ENCODE measurements at regions not wholly inside any gene's neighbourhood (a gene's known extent, or its start where the extent isn't known, plus 50 kb on each side); places are given as distances from the start of the nearest gene placed in this dataset.

DNA sequence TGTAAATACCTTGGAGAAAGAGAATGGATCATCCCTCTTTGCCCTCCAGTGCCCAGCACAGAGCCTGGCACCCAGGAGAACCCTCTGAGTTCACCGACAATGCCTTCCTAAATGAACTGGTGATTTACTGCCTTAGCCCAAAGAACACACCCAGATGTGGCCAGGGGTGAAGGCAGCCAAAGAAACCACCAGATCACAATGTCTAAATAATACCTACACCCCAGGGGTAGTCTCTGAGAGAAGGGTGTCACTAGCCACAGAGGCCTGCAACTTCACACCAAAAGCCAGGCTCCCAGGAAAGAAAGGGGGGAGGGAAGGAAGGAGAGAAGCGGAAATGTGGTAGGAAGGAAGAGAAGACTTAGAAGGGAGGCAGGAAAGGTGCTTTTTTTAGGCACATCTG is 65.7 kb downstream of the RPL27A start:
- Histone ChIP-seq H3K27me3 (no peaks in the 10 kb centered on the region), H3K27ac (no peak overlapping the region), H3K4me3 (no peak overlapping the region), H3K36me3 (no peaks in the 10 kb centered on the region), H3K4me1 (no peaks in the 10 kb centered on the region), H3K9me3 (no peaks in the 10 kb centered on the region)
- intact Hi-C loops (cut with DNase I), result no loop called here
- ATAC-seq (no peak), DNase-seq (no peak)
- TF ChIP-seq, protein P1, sequence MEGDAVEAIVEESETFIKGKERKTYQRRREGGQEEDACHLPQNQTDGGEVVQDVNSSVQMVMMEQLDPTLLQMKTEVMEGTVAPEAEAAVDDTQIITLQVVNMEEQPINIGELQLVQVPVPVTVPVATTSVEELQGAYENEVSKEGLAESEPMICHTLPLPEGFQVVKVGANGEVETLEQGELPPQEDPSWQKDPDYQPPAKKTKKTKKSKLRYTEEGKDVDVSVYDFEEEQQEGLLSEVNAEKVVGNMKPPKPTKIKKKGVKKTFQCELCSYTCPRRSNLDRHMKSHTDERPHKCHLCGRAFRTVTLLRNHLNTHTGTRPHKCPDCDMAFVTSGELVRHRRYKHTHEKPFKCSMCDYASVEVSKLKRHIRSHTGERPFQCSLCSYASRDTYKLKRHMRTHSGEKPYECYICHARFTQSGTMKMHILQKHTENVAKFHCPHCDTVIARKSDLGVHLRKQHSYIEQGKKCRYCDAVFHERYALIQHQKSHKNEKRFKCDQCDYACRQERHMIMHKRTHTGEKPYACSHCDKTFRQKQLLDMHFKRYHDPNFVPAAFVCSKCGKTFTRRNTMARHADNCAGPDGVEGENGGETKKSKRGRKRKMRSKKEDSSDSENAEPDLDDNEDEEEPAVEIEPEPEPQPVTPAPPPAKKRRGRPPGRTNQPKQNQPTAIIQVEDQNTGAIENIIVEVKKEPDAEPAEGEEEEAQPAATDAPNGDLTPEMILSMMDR (IDR thresholded peaks at IDR 0.05), result no peak

DNA sequence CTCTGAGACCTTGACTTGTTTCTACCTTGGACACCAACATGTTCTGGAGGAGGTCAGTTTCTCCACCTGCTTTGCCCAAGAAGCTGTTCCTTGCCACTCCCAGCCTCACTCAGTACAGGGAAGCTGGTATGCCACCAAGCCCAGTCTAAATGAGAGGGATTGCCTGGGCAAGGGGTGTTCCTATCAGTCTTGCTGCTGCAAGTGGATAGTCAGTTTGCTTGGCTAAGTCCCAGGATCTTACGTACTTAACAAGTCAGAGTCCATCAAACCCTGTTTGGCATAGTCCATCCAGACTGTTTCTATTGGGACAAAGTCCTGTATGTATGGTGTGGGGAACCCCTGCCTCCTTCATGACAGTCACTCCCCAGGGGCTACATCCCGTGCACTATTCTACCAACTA is 66.6 kb downstream of the RPL27A start:
- H3K27me3 ChIP-seq, result no peaks in the 10 kb centered on the region
- H3K4me1 ChIP-seq, result no peaks in the 10 kb centered on the region
- TF ChIP-seq, protein P1 (IDR thresholded peaks at IDR 0.05), result no peak
- ATAC-seq, result no peak
- no peaks in the 10 kb centered on the region for H3K9me3 ChIP-seq
- no peaks in the 10 kb centered on the region for H3K36me3 ChIP-seq
- DNase-seq, result no peak
- no peak overlapping the region for H3K4me3 ChIP-seq
- intact Hi-C loops (cut with DNase I), result no loop called here
- no peak overlapping the region for H3K27ac ChIP-seq

DNA sequence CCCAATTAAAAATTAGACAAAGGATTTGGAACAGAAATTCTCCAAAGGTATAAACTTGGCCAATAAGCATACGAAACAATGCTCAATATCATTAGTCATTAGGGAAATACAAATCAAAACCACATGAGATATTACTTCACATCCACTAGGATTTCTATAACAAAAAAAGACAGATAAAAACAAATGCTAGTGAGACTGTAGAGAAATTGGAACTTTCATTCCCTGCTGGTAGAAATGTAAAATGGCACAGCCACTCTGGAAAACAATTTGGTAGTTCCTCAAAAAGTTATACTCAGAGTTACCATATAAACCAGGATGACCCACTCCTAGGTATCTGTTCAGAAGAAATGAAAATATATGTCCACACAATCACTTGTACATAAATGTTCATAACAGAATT is 71.6 kb downstream of the RPL27A start:
- H3K9me3 ChIP-seq, result no peaks in the 10 kb centered on the region
- DNase-seq (no peak), ATAC-seq (no peak)
- H3K4me3 ChIP-seq, result no peak overlapping the region
- H3K36me3 ChIP-seq, result no peaks in the 10 kb centered on the region
- intact Hi-C loops (cut with DNase I), result no loop called here
- no peak overlapping the region for H3K27ac ChIP-seq
- peaks cover 3% of the 10 kb centered on the region for H3K4me1 ChIP-seq
- TF ChIP-seq, protein P1 (IDR thresholded peaks at IDR 0.05), result peak; percentile 22
- H3K27me3 ChIP-seq, result no peaks in the 10 kb centered on the region

DNA sequence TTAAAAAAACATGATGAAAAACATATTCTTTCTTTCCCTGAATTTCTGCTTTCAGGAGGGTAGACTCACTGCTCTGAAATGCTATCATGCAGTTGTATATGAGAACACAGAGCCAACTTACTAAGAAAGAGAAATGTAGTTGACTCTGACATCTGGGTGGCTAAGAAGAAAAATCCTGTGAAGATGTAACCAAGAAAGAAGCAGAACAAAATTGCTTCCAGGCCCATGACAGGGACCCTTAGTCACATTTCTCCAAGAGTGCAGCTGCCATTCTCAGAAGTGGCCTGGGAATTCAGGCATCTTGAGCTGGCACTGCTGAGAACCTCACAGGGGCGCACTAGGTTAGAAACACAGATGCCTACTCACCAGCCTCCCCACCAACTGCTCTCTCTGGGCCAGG is 73.6 kb downstream of the RPL27A start:
- ATAC-seq (no peak), DNase-seq (no peak)
- no peaks in the 10 kb centered on the region for H3K36me3 ChIP-seq
- H3K9me3 ChIP-seq, result no peaks in the 10 kb centered on the region
- TF ChIP-seq, protein P1 (IDR thresholded peaks at IDR 0.05), result no peak
- no peak overlapping the region for H3K4me3 ChIP-seq
- no peak overlapping the region for H3K27ac ChIP-seq
- intact Hi-C loops (cut with DNase I), result no loop called here
- no peaks in the 10 kb centered on the region for H3K27me3 ChIP-seq
- peaks cover 22% of the 10 kb centered on the region for H3K4me1 ChIP-seq

DNA sequence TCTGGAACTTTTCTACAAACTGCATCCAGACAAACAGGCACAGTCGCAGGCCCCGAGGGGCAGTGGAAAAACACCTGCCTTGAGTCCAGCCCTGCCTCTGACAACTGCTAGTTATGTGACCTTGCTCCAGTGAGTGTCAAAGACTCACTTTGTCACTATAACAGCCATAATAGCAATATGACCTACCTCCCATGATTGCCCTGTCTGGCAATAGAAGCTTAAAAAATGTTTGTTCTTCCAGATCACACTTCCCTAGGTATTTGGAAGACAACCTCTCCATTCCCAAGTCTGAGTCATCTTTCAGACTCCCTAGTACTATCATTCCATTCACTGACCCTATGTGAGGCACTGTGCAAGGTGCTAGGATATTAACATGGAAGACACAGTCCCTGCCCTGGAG is 74.5 kb downstream of the RPL27A start:
- TF ChIP-seq, protein P1 (IDR thresholded peaks at IDR 0.05), result no peak
- H3K9me3 ChIP-seq, result no peaks in the 10 kb centered on the region
- intact Hi-C loops (cut with DNase I), result no loop called here
- H3K4me3 ChIP-seq, result no peak overlapping the region
- peaks cover 28% of the 10 kb centered on the region for H3K4me1 ChIP-seq
- ATAC-seq (no peak), DNase-seq (no peak)
- H3K27ac ChIP-seq, result no peak overlapping the region
- H3K36me3 ChIP-seq, result no peaks in the 10 kb centered on the region
- no peaks in the 10 kb centered on the region for H3K27me3 ChIP-seq

DNA sequence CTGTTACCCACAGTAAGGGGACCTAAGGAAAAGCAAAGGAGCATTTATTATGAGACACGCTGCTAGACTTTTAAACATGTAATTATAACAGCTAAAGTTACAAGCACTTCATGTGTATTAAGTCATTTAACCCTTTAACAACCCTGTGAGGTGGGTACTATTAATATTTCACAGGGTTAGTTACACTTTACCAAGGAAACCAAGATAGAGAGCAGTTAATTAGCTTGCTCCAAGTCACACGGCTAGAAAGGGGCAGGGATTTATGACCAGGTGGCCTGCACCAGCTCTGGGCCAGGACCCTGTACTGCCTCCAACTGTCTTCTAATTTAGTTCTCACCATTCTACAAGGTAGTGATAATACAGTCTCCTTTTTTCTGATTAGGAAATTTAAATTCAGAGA is 74.9 kb downstream of the RPL27A start:
- H3K27me3 ChIP-seq, result no peaks in the 10 kb centered on the region
- DNase-seq, result no peak
- H3K27ac ChIP-seq, result no peak overlapping the region
- H3K36me3 ChIP-seq, result no peaks in the 10 kb centered on the region
- no peak for ATAC-seq
- no peak overlapping the region for H3K4me3 ChIP-seq
- no peaks in the 10 kb centered on the region for H3K9me3 ChIP-seq
- intact Hi-C loops (cut with DNase I), result no loop called here
- H3K4me1 ChIP-seq, result peaks cover 28% of the 10 kb centered on the region
- TF ChIP-seq, protein P1 (IDR thresholded peaks at IDR 0.05), result no peak

All from upper lobe of right lung (tissue), 1 donor.